ENCODE measurements at regions not wholly inside any gene's neighbourhood (a gene's known extent, or its start where the extent isn't known, plus 50 kb on each side); places are given as distances from the start of the nearest gene placed in this dataset.

DNA sequence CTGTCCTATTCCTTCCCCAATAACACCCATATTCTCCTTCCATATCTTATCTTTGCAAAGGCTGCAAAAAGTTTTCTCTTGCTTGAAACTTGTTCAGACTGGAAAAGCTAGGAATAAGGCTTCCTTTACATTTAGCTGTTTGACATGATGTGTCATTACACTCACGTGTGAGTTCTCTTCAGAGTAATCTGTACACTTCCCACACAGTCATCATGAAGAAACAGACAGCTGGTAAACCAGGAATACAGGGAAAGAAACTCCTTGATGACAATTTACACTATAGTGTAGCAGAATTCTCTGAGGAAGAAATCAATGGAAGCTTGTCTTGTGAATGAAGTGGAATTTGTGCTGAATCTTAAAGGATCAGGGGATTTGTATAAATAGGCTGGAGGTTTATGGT is 628.6 kb upstream of the CDH2 start:
- Histone ChIP-seq H3K9me3 (ENCODE audit: control insufficient read depth in 1 of 2, low read length in 2 of 2) (no peaks in the 10 kb centered on the region), H3K27me3 (ENCODE audit: insufficient read depth, low read length) (no peaks in the 10 kb centered on the region), H3K27ac (ENCODE audit: low read depth, low read length) (no peak overlapping the region), H3K4me1 (ENCODE audit: insufficient read depth, low read length) (no peaks in the 10 kb centered on the region), H3K4me3 (ENCODE audit: low read length in 2 of 2) (no peak overlapping the region), H3K36me3 (ENCODE audit: insufficient read depth, low read length) (no peaks in the 10 kb centered on the region)
- POLR2A ChIA-PET (ENCODE audit: partially characterized antibody) = no interaction called here
- Mint-ChIP-seq H3K9me3 (peaks cover 0 to 41% (median 28%) of the 10 kb centered on the region in 8 donors), H3K4me1 (no peaks in the 10 kb centered on the region), H3K36me3 (no peaks in the 10 kb centered on the region), H3K27ac (no peak overlapping the region), H3K4me3 (no peak overlapping the region), H3K27me3 (no peaks in the 10 kb centered on the region)
- CTCF ChIA-PET (ENCODE audit: partially characterized antibody) = no interaction called here
- DNase-seq = no peak
- intact Hi-C loops (cut with micrococcal nuclease) = no loop called here

DNA sequence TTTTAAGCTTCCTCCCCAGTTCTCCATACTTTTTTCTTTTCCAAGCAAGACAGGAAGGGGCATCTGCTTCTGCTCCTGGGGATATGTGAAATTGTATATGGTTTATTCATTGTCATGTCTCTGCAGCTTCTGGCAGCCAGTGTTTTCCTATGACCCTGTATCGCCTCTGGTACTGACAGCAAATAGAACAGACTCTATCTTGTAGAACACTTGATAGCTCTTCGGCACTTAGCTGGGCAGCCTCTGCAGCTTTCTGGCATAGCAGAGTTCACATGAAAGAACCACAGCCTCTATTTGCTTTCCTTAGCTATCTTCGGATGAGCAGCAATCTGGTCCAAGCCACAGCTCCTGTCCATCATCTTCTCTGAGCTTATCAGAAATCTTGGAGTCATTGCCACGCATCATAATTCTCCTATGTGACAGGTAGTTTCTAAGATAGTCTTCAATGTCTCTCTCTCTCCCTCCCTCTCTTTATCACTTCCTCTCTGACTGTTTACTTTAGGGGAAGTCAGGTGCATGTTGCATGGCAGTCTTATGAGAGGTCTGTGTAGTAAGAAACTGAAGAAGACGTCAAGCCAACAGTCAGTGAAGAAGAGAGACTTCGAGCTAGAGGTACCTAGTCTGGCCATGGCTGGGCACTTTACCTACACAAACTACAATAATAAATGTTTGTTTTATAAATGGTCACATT is 627.7 kb upstream of the CDH2 start:
- intact Hi-C loops (cut with micrococcal nuclease) = no loop called here
- Mint-ChIP-seq H3K27me3 (no peaks in the 10 kb centered on the region), H3K27ac (no peak overlapping the region), H3K4me1 (no peaks in the 10 kb centered on the region), H3K4me3 (no peak overlapping the region), H3K36me3 (no peaks in the 10 kb centered on the region), H3K9me3 (peaks cover 0 to 41% (median 28%) of the 10 kb centered on the region in 8 donors)
- Histone ChIP-seq H3K4me1 (ENCODE audit: insufficient read depth, low read length) (no peaks in the 10 kb centered on the region), H3K27me3 (ENCODE audit: insufficient read depth, low read length) (no peaks in the 10 kb centered on the region), H3K27ac (ENCODE audit: low read depth, low read length) (no peak overlapping the region), H3K9me3 (ENCODE audit: control insufficient read depth in 1 of 2, low read length in 2 of 2) (no peaks in the 10 kb centered on the region), H3K4me3 (ENCODE audit: low read length in 2 of 2) (no peak overlapping the region), H3K36me3 (ENCODE audit: insufficient read depth, low read length) (no peaks in the 10 kb centered on the region)
- DNase-seq = no peak
- ChIA-PET CTCF (ENCODE audit: partially characterized antibody) (no interaction called here), POLR2A (ENCODE audit: partially characterized antibody) (interaction anchor here (0.6 kb wide), 1 partner anchor 22 kb away, joined by 3 read pairs; no protein-coding TSS in a partner anchor)

DNA sequence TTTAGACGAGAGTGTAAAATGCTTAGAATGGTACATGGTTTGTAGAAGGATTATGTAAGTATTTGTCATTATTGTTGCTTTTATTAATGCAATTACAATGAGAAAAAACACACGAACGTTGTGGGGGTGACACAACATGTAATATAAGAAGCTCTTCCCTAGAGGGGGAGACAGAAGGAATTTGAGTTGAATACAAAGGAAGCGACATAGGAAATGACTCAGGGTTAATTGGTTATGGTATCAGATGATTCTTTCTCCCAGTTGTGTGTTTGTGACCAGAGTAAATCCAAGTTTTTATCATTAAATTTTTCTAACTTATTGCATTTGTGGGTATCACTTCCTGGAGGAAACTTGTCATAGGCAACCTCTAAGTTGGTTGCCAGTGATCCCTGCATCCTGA is 625.6 kb upstream of the CDH2 start:
- ChIA-PET CTCF (ENCODE audit: partially characterized antibody) (interaction anchor here (0.6 kb wide), 1 partner anchor 641 kb away, joined by 3 read pairs; no protein-coding TSS in a partner anchor), POLR2A (ENCODE audit: partially characterized antibody) (no interaction called here)
- Histone ChIP-seq H3K9me3 (ENCODE audit: control insufficient read depth in 1 of 2, low read length in 2 of 2) (no peaks in the 10 kb centered on the region), H3K36me3 (ENCODE audit: insufficient read depth, low read length) (no peaks in the 10 kb centered on the region), H3K27ac (ENCODE audit: low read depth, low read length) (no peak overlapping the region), H3K27me3 (ENCODE audit: insufficient read depth, low read length) (no peaks in the 10 kb centered on the region), H3K4me1 (ENCODE audit: insufficient read depth, low read length) (no peaks in the 10 kb centered on the region), H3K4me3 (ENCODE audit: low read length in 2 of 2) (no peak overlapping the region)
- no peaks in the 10 kb centered on the region for H3K4me1 Mint-ChIP-seq
- H3K36me3 Mint-ChIP-seq = no peaks in the 10 kb centered on the region
- H3K9me3 Mint-ChIP-seq = peaks cover 0 to 35% (median 25%) of the 10 kb centered on the region in 8 donors
- intact Hi-C loops (cut with micrococcal nuclease) = no loop called here
- DNase-seq = no peak
- no peak overlapping the region for H3K4me3 Mint-ChIP-seq
- no peak overlapping the region for H3K27ac Mint-ChIP-seq
- H3K27me3 Mint-ChIP-seq = no peaks in the 10 kb centered on the region

DNA sequence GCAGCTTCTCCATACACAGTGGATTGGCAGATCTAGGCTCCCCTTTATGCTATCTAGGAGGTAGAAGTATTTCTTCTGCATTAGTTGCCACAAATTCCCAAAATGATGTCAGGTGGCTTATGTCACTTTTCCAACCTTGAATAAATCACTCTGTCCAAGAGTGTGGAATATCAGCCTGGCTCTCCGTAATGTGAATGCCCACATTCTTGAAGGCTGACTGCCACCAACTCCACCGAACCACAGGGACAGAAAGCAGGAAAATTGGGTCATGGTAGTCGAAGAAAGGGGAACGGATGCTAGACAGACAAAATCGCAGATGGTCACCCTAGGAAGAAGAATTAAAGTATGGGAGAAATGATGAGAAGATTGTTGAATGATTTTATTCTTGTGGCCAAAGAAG is 624.9 kb upstream of the CDH2 start:
- H3K4me1 Mint-ChIP-seq = no peaks in the 10 kb centered on the region
- H3K27me3 ChIP-seq (ENCODE audit: insufficient read depth, low read length) = no peaks in the 10 kb centered on the region
- no peaks in the 10 kb centered on the region for H3K27me3 Mint-ChIP-seq
- no peak overlapping the region for H3K27ac Mint-ChIP-seq
- H3K9me3 Mint-ChIP-seq = peaks cover 0 to 35% (median 22%) of the 10 kb centered on the region in 8 donors
- POLR2A ChIA-PET (ENCODE audit: partially characterized antibody) = no interaction called here
- intact Hi-C loops (cut with micrococcal nuclease) = no loop called here
- H3K4me3 Mint-ChIP-seq = no peak overlapping the region
- H3K4me1 ChIP-seq (ENCODE audit: insufficient read depth, low read length) = no peaks in the 10 kb centered on the region
- no peaks in the 10 kb centered on the region for H3K36me3 ChIP-seq (ENCODE audit: insufficient read depth, low read length)
- no peak for DNase-seq
- CTCF ChIA-PET (ENCODE audit: partially characterized antibody) = no interaction called here
- H3K27ac ChIP-seq (ENCODE audit: low read depth, low read length) = no peak overlapping the region
- H3K9me3 ChIP-seq (ENCODE audit: control insufficient read depth in 1 of 2, low read length in 2 of 2) = no peaks in the 10 kb centered on the region
- no peaks in the 10 kb centered on the region for H3K36me3 Mint-ChIP-seq
- no peak overlapping the region for H3K4me3 ChIP-seq (ENCODE audit: low read length in 2 of 2)

DNA sequence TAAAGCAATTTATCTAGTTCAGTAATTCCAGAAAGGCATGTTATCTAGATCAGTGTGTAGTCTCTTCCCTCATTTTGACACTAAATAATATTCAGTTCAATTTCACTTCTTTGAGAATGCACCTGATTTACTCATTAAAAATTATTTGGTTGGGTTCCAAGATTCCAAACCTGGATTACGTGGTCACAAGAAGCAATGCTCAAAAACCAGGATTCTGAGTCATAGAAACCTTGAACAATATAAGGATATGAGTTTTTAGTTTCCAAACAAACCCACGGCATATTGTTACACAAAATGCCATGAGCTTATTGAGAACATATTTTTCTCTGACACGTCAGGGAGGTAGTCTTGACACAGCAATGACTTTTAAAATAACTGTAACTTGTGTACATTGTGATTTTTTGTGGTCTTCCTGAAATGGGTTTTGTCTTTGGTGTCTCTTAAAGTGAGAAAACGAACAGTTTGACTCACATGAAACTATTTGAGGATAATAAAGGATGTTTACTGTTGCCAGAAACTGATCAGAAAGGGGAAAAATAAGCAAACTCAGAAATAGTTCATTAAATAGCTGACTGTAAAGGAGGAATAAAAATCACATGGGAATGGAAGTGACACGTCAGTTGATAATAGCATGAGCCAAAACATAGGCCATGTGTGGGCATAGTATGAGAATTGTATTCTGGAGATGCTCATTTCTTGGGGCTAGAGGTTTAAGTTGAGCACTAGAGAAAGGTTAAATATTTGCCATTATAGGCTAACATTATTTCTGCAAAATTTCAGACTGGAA is 617.7 kb upstream of the CDH2 start:
- no peak overlapping the region for H3K4me3 Mint-ChIP-seq
- no peaks in the 10 kb centered on the region for H3K27me3 Mint-ChIP-seq
- POLR2A ChIA-PET (ENCODE audit: partially characterized antibody) = no interaction called here
- H3K27ac ChIP-seq (ENCODE audit: low read depth, low read length) = no peak overlapping the region
- H3K9me3 Mint-ChIP-seq = peaks cover 6 to 21% (median 12%) of the 10 kb centered on the region in 8 donors
- CTCF ChIA-PET (ENCODE audit: partially characterized antibody) = no interaction called here
- no peak for DNase-seq
- no peak overlapping the region for H3K27ac Mint-ChIP-seq
- H3K9me3 ChIP-seq (ENCODE audit: control insufficient read depth in 1 of 2, low read length in 2 of 2) = no peaks in the 10 kb centered on the region
- H3K36me3 Mint-ChIP-seq = no peaks in the 10 kb centered on the region
- intact Hi-C loops (cut with micrococcal nuclease) = no loop called here
- H3K36me3 ChIP-seq (ENCODE audit: insufficient read depth, low read length) = no peaks in the 10 kb centered on the region
- H3K27me3 ChIP-seq (ENCODE audit: insufficient read depth, low read length) = no peaks in the 10 kb centered on the region
- no peaks in the 10 kb centered on the region for H3K4me1 ChIP-seq (ENCODE audit: insufficient read depth, low read length)
- no peak overlapping the region for H3K4me3 ChIP-seq (ENCODE audit: low read length in 2 of 2)
- peaks cover 0 to 2% (median 0%) of the 10 kb centered on the region in 4 donors for H3K4me1 Mint-ChIP-seq

DNA sequence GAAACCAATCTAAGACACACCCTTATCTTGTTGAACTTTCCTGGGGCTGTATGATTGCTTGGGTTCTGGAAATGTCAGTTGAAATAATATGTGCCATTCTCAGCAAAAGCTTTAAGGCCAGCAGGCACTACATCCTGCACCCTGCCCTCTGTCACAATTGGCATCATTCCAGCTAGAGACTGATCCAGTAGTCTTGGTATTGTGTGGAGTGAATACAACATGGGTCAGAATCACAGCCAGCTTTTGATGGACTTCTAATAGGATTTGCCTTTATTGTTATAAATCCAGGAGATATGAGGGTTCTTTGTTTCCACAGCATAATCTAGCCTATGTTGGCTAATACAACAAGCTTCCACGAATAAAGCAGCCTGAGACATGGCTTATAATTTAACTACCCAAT is 617.0 kb upstream of the CDH2 start:
- no peak overlapping the region for H3K4me3 ChIP-seq (ENCODE audit: low read length in 2 of 2)
- no peak overlapping the region for H3K4me3 Mint-ChIP-seq
- no peaks in the 10 kb centered on the region for H3K36me3 ChIP-seq (ENCODE audit: insufficient read depth, low read length)
- H3K27me3 Mint-ChIP-seq = no peaks in the 10 kb centered on the region
- DNase-seq = no peak
- no peak overlapping the region for H3K27ac Mint-ChIP-seq
- H3K27me3 ChIP-seq (ENCODE audit: insufficient read depth, low read length) = no peaks in the 10 kb centered on the region
- H3K27ac ChIP-seq (ENCODE audit: low read depth, low read length) = no peak overlapping the region
- H3K9me3 ChIP-seq (ENCODE audit: control insufficient read depth in 1 of 2, low read length in 2 of 2) = no peaks in the 10 kb centered on the region
- H3K4me1 Mint-ChIP-seq = peaks cover 0 to 2% (median 0%) of the 10 kb centered on the region in 4 donors
- H3K9me3 Mint-ChIP-seq = peaks cover 6 to 22% (median 13%) of the 10 kb centered on the region in 8 donors
- CTCF ChIA-PET (ENCODE audit: partially characterized antibody) = no interaction called here
- intact Hi-C loops (cut with micrococcal nuclease) = no loop called here
- POLR2A ChIA-PET (ENCODE audit: partially characterized antibody) = no interaction called here
- no peaks in the 10 kb centered on the region for H3K36me3 Mint-ChIP-seq
- no peaks in the 10 kb centered on the region for H3K4me1 ChIP-seq (ENCODE audit: insufficient read depth, low read length)

DNA sequence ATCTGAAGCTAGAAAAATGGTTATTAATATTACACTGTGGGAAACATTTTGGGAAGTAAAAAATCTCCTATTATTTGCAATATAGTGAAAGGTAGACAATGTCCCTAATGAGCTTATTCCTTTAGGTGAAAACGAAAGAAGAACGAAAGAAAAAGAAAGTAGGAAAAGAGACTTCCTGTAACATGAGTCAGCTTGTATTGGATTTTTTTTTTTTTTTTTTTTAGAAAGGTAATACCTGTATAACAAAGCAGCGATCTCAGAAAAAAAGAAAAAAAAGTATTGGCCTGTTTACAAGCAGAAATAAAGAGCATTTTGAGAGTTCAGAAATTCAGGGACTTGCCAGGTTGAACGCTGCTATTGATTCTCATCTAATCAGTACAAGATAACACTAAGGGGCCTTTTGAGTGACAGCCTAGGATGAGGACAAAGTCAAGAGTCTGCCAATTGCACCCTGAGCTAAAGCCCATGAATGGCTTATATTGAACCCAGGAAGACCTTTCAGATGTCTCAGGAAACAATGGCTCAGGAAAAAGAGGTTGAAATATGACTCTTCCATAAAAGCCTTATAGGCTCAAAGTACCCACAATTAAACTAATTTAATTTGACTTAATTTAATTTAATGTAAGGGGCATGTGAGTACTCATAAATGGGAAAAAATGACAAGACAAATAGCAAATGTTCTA is 615.6 kb upstream of the CDH2 start:
- POLR2A ChIA-PET (ENCODE audit: partially characterized antibody) = no interaction called here
- intact Hi-C loops (cut with micrococcal nuclease) = no loop called here
- H3K27me3 Mint-ChIP-seq = no peaks in the 10 kb centered on the region
- DNase-seq = no peak
- H3K9me3 ChIP-seq (ENCODE audit: control insufficient read depth in 1 of 2, low read length in 2 of 2) = no peaks in the 10 kb centered on the region
- H3K27ac Mint-ChIP-seq = no peak overlapping the region
- peaks cover 0 to 2% (median 0%) of the 10 kb centered on the region in 4 donors for H3K4me1 Mint-ChIP-seq
- H3K4me1 ChIP-seq (ENCODE audit: insufficient read depth, low read length) = no peaks in the 10 kb centered on the region
- no peaks in the 10 kb centered on the region for H3K36me3 Mint-ChIP-seq
- H3K4me3 Mint-ChIP-seq = peak overlapping the region in 2 of 8 donors; percentile 15 to 28
- H3K4me3 ChIP-seq (ENCODE audit: low read length in 2 of 2) = no peak overlapping the region
- CTCF ChIA-PET (ENCODE audit: partially characterized antibody) = interaction anchor here (0.7 kb wide), 1 partner anchor 645 kb away, joined by 5 read pairs; no protein-coding TSS in a partner anchor
- H3K27me3 ChIP-seq (ENCODE audit: insufficient read depth, low read length) = no peaks in the 10 kb centered on the region
- H3K36me3 ChIP-seq (ENCODE audit: insufficient read depth, low read length) = no peaks in the 10 kb centered on the region
- H3K27ac ChIP-seq (ENCODE audit: low read depth, low read length) = no peak overlapping the region
- peaks cover 5 to 22% (median 12%) of the 10 kb centered on the region in 8 donors for H3K9me3 Mint-ChIP-seq

All from CD4-positive, alpha-beta memory T cell (primary cell).